ENCODE measurements at regions not wholly inside any gene's neighbourhood (a gene's known extent, or its start where the extent isn't known, plus 50 kb on each side); places are given as distances from the start of the nearest gene placed in this dataset.

DNA sequence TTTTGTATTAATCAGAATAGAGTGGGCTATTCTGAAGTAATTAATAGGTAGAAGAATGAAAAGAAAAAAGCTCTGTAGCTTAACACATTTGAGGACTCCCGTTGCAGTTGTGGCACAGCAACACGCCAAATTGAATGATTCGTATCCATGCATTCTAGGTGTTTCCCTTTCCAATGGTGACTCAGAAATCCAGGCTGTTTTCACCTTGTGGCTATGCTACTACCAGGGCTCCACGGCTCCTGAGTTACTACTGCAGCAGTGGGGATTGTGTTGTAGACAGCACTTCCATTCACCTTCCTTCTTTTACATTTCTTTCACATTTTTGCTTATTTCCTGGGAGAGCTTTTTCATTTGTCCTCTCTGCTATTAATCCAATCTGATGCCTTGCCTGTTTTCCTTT lies 1616.4 kb downstream of the CDH8 start:
- Histone ChIP-seq H3K9me3 (no peaks in the 10 kb centered on the region), H3K4me3 (no peak overlapping the region), H3K27ac (no peak overlapping the region), H3K36me3 (no peaks in the 10 kb centered on the region), H3K4me1 (no peaks in the 10 kb centered on the region), H3K27me3 (no peaks in the 10 kb centered on the region)
- 82 to 85% methylated on average over 4 of the region's 4 CpGs for WGBS, 2 donors
- TF ChIP-seq EP300 (IDR thresholded peaks at IDR 0.05): no peak
- no peak for TF ChIP-seq POLR2A (IDR thresholded peaks at IDR 0.05)
- TF ChIP-seq, protein P1, sequence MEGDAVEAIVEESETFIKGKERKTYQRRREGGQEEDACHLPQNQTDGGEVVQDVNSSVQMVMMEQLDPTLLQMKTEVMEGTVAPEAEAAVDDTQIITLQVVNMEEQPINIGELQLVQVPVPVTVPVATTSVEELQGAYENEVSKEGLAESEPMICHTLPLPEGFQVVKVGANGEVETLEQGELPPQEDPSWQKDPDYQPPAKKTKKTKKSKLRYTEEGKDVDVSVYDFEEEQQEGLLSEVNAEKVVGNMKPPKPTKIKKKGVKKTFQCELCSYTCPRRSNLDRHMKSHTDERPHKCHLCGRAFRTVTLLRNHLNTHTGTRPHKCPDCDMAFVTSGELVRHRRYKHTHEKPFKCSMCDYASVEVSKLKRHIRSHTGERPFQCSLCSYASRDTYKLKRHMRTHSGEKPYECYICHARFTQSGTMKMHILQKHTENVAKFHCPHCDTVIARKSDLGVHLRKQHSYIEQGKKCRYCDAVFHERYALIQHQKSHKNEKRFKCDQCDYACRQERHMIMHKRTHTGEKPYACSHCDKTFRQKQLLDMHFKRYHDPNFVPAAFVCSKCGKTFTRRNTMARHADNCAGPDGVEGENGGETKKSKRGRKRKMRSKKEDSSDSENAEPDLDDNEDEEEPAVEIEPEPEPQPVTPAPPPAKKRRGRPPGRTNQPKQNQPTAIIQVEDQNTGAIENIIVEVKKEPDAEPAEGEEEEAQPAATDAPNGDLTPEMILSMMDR (IDR thresholded peaks at IDR 0.05): no peak
- TF ChIP-seq POLR2AphosphoS5 (IDR thresholded peaks at IDR 0.05): no peak
- no peak for DNase-seq
- intact Hi-C loops (cut with DNase I): no loop called here

DNA sequence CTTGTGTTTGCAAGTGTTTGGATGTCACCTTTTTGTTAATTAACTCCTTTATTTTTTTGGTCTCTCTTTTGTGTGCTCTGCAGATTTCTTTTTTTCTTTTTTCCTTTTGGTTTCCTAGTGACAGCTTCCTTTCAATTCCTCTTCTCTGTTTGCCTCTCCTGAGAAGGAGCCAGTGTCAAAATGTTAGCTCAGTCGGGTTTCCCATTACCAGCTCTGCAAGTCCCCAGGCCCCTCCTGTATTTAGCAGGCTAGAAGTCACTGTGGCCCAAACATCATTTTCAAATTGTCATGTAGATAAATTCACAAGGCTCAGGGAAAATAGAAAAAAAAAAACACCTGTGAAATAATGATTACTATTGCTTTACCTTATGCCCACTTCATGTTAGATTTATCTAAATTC lies 1621.6 kb downstream of the CDH8 start:
- H3K9me3 ChIP-seq: no peaks in the 10 kb centered on the region
- no peaks in the 10 kb centered on the region for H3K27me3 ChIP-seq
- H3K4me3 ChIP-seq: no peak overlapping the region
- no peaks in the 10 kb centered on the region for H3K4me1 ChIP-seq
- DNase-seq: no peak
- intact Hi-C loops (cut with DNase I): no loop called here
- no peak for TF ChIP-seq EP300 (IDR thresholded peaks at IDR 0.05)
- H3K36me3 ChIP-seq: no peaks in the 10 kb centered on the region
- WGBS, 2 donors: 14 to 24% methylated on average over 1 of the region's 1 CpG
- H3K27ac ChIP-seq: no peak overlapping the region

DNA sequence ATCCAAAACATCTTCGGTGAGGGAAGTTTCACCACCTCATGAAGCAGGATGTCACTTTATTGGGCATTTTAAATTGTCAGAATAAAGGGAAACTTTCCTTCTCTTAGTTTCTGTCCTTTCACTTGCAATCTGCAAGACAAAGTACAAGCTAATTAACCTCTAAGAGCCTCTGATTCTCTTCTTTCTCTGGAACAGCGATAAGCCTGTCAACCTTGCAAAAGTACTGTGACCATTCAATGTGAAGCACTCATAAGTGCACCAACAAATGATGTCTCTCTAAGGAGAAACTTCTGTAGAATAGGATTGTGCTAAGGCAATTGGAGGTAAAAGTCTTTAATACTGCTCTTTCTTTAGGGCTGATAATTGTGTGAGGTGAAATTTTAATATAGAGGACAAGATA lies 1622.3 kb downstream of the CDH8 start:
- intact Hi-C loops (cut with DNase I): no loop called here
- 67 to 76% methylated on average over 2 of the region's 2 CpGs for WGBS, 2 donors
- DNase-seq: no peak
- Histone ChIP-seq H3K4me3 (no peak overlapping the region), H3K36me3 (no peaks in the 10 kb centered on the region), H3K27ac (no peak overlapping the region), H3K9me3 (no peaks in the 10 kb centered on the region), H3K4me1 (no peaks in the 10 kb centered on the region), H3K27me3 (no peaks in the 10 kb centered on the region)
- TF ChIP-seq EP300 (IDR thresholded peaks at IDR 0.05) (no peak), POLR2A (IDR thresholded peaks at IDR 0.05) (no peak), POLR2AphosphoS5 (IDR thresholded peaks at IDR 0.05) (no peak)
- TF ChIP-seq, protein P1 (IDR thresholded peaks at IDR 0.05): no peak

DNA sequence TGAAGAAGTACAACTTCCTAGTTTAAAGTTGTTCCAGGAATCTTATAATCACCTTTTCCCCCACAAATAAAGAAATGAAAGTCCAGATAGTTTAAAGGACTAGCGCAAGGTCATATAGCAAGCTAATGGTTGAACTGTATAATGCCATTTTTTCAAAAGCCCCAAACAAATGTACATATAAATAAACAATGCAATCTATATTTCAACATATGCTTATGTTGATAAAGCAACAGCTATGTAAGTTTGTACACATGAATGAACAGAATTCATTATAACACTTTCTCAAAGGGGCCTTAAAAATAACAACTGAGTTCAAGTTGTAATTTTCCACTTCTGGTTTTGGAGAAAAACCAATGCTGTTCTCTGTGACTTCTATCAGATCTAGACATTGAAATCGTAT lies 1628.6 kb downstream of the CDH8 start:
- no peak for TF ChIP-seq POLR2AphosphoS5 (IDR thresholded peaks at IDR 0.05)
- TF ChIP-seq EP300 (IDR thresholded peaks at IDR 0.05): no peak
- TF ChIP-seq, protein P1 (IDR thresholded peaks at IDR 0.05): no peak
- TF ChIP-seq POLR2A (IDR thresholded peaks at IDR 0.05): no peak
- DNase-seq: no peak
- Histone ChIP-seq H3K4me3 (no peak overlapping the region), H3K27ac (no peak overlapping the region), H3K27me3 (no peaks in the 10 kb centered on the region), H3K4me1 (no peaks in the 10 kb centered on the region), H3K9me3 (no peaks in the 10 kb centered on the region), H3K36me3 (no peaks in the 10 kb centered on the region)
- 68 to 93% methylated on average over 2 of the region's 2 CpGs for WGBS, 2 donors
- intact Hi-C loops (cut with DNase I): no loop called here

DNA sequence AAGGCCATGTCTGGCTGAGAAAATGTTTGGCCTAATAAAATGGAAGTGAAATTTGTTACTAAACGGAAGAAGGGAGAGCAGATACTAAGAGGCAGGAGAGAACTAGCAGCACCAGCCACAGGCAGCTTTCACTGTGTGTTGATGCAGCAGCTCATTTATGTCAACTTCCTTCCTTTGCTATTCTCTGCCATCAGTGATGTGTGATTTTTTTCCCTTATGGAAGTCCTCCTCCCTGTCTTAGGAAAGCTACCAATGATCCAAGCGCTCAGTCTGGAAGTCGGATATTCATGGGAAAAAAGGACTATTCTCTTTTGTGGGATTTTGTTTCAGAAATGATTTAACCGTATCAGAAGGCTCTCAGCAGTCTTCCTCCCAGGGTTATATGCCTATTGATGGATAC lies 1629.2 kb downstream of the CDH8 start:
- H3K27ac ChIP-seq: no peak overlapping the region
- intact Hi-C loops (cut with DNase I): no loop called here
- DNase-seq: no peak

More for the DNA sequence above, 1629.2 kb downstream of the CDH8 start:
- 74 to 89% methylated on average over 4 of the region's 4 CpGs for WGBS, 2 donors
- H3K4me3 ChIP-seq: no peak overlapping the region
- no peaks in the 10 kb centered on the region for H3K36me3 ChIP-seq
- no peaks in the 10 kb centered on the region for H3K9me3 ChIP-seq
- no peaks in the 10 kb centered on the region for H3K27me3 ChIP-seq
- no peaks in the 10 kb centered on the region for H3K4me1 ChIP-seq
- TF ChIP-seq POLR2A (IDR thresholded peaks at IDR 0.05): no peak
- TF ChIP-seq POLR2AphosphoS5 (IDR thresholded peaks at IDR 0.05): no peak
- TF ChIP-seq, protein P1 (IDR thresholded peaks at IDR 0.05): no peak
- TF ChIP-seq EP300 (IDR thresholded peaks at IDR 0.05): no peak
